Chondrocyte (in vitro differentiated cells): ENCODE measurements at regions not wholly inside any gene's neighbourhood (a gene's known extent, or its start where the extent isn't known, plus 50 kb on each side); places are given as distances from the start of the nearest gene placed in this dataset.
A peak's percentile ranks its signal among the peaks of the same experiment; 100 is the strongest.

ENCODE experiments used
- DNase-seq: peaks from one replicate; pipeline ENCODE4 v3.0.0; 2021; ENCODE audit warnings: mixed read lengths, low spot score
- H3K27ac Mint-ChIP-seq: one replicate; pipeline ENCODE4 v1.8.0; 2021; ENCODE audit warnings: mild to moderate bottlenecking, moderate library complexity, mixed read lengths; ENCODE audit not compliant: unreplicated experiment
- H3K27me3 Mint-ChIP-seq: 2 replicates; pipeline ENCODE4 v1.8.0; 2021; ENCODE audit warnings: low read depth, mixed read lengths
- H3K36me3 Mint-ChIP-seq: 2 replicates; pipeline ENCODE4 v1.8.0; 2021; ENCODE audit warnings: low read depth, mixed read lengths
- H3K4me1 Mint-ChIP-seq: 2 replicates; pipeline ENCODE4 v1.8.0; 2021; ENCODE audit warnings: low read depth, mild to moderate bottlenecking, mixed read lengths
- H3K4me3 Mint-ChIP-seq: one replicate; pipeline ENCODE4 v1.8.0; 2021; ENCODE audit warnings: mild to moderate bottlenecking, moderate library complexity, mixed read lengths; ENCODE audit not compliant: unreplicated experiment
- H3K9me3 Mint-ChIP-seq: 2 replicates; pipeline ENCODE4 v1.8.0; 2021; ENCODE audit warnings: low read depth, mixed read lengths
- TF ChIP-seq, protein P1 (sequence below): fragments of 200-600 bp; sonication (generic); IDR thresholded peaks from 2 replicates; pipeline ENCODE4 v1.5.0; 2021; ENCODE audit warnings: antibody characterized with exemption, mild to moderate bottlenecking, moderate library complexity

GRCh38 chr18:39434223-39434920, 1868.8 kb upstream of the CELF4 start:
- Mint-ChIP-seq H3K27ac (peak overlapping the region; percentile 10), H3K27me3 (no peaks in the 10 kb centered on the region), H3K36me3 (no peaks in the 10 kb centered on the region), H3K4me1 (peaks cover 10% of the 10 kb centered on the region), H3K9me3 (peaks cover 16% of the 10 kb centered on the region), H3K4me3 (no peak overlapping the region)
- DNase-seq = no peak
- TF ChIP-seq, protein P1, sequence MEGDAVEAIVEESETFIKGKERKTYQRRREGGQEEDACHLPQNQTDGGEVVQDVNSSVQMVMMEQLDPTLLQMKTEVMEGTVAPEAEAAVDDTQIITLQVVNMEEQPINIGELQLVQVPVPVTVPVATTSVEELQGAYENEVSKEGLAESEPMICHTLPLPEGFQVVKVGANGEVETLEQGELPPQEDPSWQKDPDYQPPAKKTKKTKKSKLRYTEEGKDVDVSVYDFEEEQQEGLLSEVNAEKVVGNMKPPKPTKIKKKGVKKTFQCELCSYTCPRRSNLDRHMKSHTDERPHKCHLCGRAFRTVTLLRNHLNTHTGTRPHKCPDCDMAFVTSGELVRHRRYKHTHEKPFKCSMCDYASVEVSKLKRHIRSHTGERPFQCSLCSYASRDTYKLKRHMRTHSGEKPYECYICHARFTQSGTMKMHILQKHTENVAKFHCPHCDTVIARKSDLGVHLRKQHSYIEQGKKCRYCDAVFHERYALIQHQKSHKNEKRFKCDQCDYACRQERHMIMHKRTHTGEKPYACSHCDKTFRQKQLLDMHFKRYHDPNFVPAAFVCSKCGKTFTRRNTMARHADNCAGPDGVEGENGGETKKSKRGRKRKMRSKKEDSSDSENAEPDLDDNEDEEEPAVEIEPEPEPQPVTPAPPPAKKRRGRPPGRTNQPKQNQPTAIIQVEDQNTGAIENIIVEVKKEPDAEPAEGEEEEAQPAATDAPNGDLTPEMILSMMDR = no peak

DNA sequence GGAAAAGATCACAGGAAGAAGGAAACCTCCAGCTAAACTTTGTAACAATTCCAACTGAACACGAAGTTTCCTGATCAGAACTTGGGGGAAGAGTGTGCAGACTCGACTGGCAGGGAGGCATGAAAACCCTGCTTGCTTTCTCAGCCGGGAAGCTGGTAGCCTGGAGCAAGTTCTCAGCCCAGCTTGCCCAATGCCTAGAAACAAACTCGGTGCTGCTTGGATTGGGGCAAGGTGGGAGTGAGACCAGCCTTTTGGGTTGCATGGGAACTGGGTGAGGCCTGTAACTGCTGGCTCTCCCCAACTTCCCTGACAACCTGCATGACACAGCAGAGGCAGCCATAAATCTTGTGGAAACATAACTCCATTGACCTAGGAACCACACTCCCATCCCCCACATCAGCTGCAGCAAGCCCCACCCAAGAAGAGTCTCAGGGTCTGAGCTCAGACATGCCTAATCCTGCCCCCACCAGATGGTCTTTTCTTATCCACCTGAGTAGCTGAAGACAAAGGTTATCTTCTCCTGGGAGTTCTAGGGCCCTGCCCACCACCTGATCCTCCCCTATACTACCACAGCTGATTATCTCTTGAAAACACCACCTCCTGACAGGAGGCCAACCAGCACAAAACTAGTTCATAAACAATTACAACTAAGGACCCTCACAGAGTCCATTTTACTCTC, 1859.7 kb upstream of the CELF4 start:
- TF ChIP-seq, protein P1 = no peak
- peaks cover 24% of the 10 kb centered on the region for H3K9me3 Mint-ChIP-seq
- DNase-seq = no peak
- no peak overlapping the region for H3K4me3 Mint-ChIP-seq
- no peak overlapping the region for H3K27ac Mint-ChIP-seq
- H3K4me1 Mint-ChIP-seq = no peaks in the 10 kb centered on the region
- H3K36me3 Mint-ChIP-seq = no peaks in the 10 kb centered on the region
- H3K27me3 Mint-ChIP-seq = no peaks in the 10 kb centered on the region

DNA sequence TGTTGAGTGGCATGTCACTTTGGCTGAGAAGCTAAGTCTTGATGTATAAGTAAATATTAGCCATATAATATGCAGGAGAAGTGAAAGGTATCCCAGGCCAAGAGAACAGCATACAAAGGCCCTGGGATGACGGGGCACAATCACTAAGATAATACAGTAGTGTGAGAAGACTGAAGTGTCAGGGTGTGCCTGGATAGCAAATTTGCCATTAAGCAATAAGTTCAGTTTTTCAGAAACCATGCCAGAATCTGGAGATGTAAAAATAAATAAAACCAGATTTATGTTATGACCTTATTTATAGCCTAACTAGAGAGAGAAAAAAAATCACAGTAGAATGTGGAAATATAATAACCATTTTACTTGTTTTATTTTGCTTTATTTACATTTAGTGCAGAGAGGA, 1858.7 kb upstream of the CELF4 start:
- H3K4me1 Mint-ChIP-seq = no peaks in the 10 kb centered on the region
- no peak for DNase-seq

GRCh38 chr18:39421276-39421675, 1855.7 kb upstream of the CELF4 start:
- H3K4me1 Mint-ChIP-seq = no peaks in the 10 kb centered on the region

More for the DNA sequence above, 1858.7 kb upstream of the CELF4 start:
- no peak overlapping the region for H3K27ac Mint-ChIP-seq
- TF ChIP-seq, protein P1 = no peak
- H3K27me3 Mint-ChIP-seq = no peaks in the 10 kb centered on the region
- no peaks in the 10 kb centered on the region for H3K36me3 Mint-ChIP-seq
- peaks cover 15% of the 10 kb centered on the region for H3K9me3 Mint-ChIP-seq
- H3K4me3 Mint-ChIP-seq = no peak overlapping the region

GRCh38 chr18:39419315-39419714, 1853.7 kb upstream of the CELF4 start:
- no peak overlapping the region for H3K4me3 Mint-ChIP-seq
- peaks cover under 1% of the 10 kb centered on the region for H3K9me3 Mint-ChIP-seq
- H3K36me3 Mint-ChIP-seq = no peaks in the 10 kb centered on the region
- TF ChIP-seq, protein P1 = no peak
- no peaks in the 10 kb centered on the region for H3K27me3 Mint-ChIP-seq
- H3K27ac Mint-ChIP-seq = no peak overlapping the region
- H3K4me1 Mint-ChIP-seq = no peaks in the 10 kb centered on the region
- no peak for DNase-seq

More at GRCh38 chr18:39421276-39421675, 1855.7 kb upstream of the CELF4 start:
- no peaks in the 10 kb centered on the region for H3K36me3 Mint-ChIP-seq
- no peak overlapping the region for H3K27ac Mint-ChIP-seq
- no peaks in the 10 kb centered on the region for H3K27me3 Mint-ChIP-seq
- H3K9me3 Mint-ChIP-seq = peaks cover 9% of the 10 kb centered on the region
- H3K4me3 Mint-ChIP-seq = no peak overlapping the region
- TF ChIP-seq, protein P1 = no peak
- no peak for DNase-seq
